DND-41 (cell line): ENCODE measurements at regions not wholly inside any gene's neighbourhood (a gene's known extent, or its start where the extent isn't known, plus 50 kb on each side); places are given as distances from the start of the nearest gene placed in this dataset.
"Not testable (repeated sequence)": the region's sequence is repeated elsewhere in the genome, so short reads cannot be mapped to it uniquely, and the experiment has no call there.

Source experiments
- ATAC-seq: fragments of 200-7000 bp; cut with Tn5 transposase; 3 replicates; pipeline ENCODE4 v1.9.1; 2021; ENCODE audit warnings: low read depth; ENCODE audit not compliant: insufficient read depth
- DNase-seq: peaks from one replicate; pipeline ENCODE4 v3.0.0-alpha.2; 2020
- H2AFZ ChIP-seq: 2 replicates; pipeline ENCODE4 v1.6.0; 2012; ENCODE audit warnings: low read depth, low read length
- H3K27ac ChIP-seq: 2 replicates; pipeline ENCODE4 v1.5.1; 2012; ENCODE audit warnings: low read length, inconsistent platforms
- H3K27me3 ChIP-seq: fragments of 200-600 bp; sonication (generic); 2 replicates; pipeline ENCODE4 v1.6.0; 2012; ENCODE audit warnings: low read length, mild to moderate bottlenecking, inconsistent platforms; ENCODE audit not compliant: insufficient read depth, poor library complexity
- H3K36me3 ChIP-seq: 2 replicates; pipeline ENCODE4 v1.5.1; 2012; ENCODE audit warnings: low read length, inconsistent platforms; ENCODE audit not compliant: insufficient read depth
- H3K4me1 ChIP-seq: 2 replicates; pipeline ENCODE4 v1.5.1; 2012; ENCODE audit warnings: mild to moderate bottlenecking, low read length; ENCODE audit not compliant: insufficient read depth
- H3K4me2 ChIP-seq: 2 replicates; pipeline ENCODE4 v1.6.0; 2012; ENCODE audit warnings: mild to moderate bottlenecking, moderate library complexity, low read length, inconsistent platforms; ENCODE audit not compliant: insufficient read depth
- H3K4me3 ChIP-seq, 2 experiments: fragments of 200-600 bp in 1 of 2; shearing (Covaris generic) in 1 of 2; 2 replicates each; pipeline ENCODE4 v1.5.1; 2012 to 2016; ENCODE audit warnings: inconsistent platforms in 2 of 2, low read length in 2 of 2, mild to moderate bottlenecking in 2 of 2, low read depth in 1 of 2, moderate library complexity in 1 of 2
- H3K79me2 ChIP-seq: 2 replicates; pipeline ENCODE4 v1.6.0; 2012; ENCODE audit warnings: low read length, inconsistent platforms; ENCODE audit not compliant: insufficient read depth
- H3K9ac ChIP-seq: 2 replicates; pipeline ENCODE4 v1.6.0; 2012; ENCODE audit warnings: low read depth, mild to moderate bottlenecking, inconsistent platforms, low read length, moderate library complexity
- H3K9me3 ChIP-seq: 2 replicates; pipeline ENCODE4 v1.5.1; 2012; ENCODE audit warnings: low read length, moderate library complexity, mild to moderate bottlenecking, inconsistent platforms; ENCODE audit not compliant: insufficient read depth, severe bottlenecking
- H4K20me1 ChIP-seq: 2 replicates; pipeline ENCODE4 v1.6.0; 2012; ENCODE audit warnings: low read length; ENCODE audit not compliant: insufficient read depth
- CTCF ChIP-seq: IDR thresholded peaks from 2 replicates; pipeline ENCODE4 v1.5.1; 2012; ENCODE audit warnings: borderline replicate concordance, low read length, moderate library complexity, mild to moderate bottlenecking; ENCODE audit not compliant: poor library complexity, severe bottlenecking; ENCODE audit errors: extremely low read depth
- EZH2 ChIP-seq: IDR thresholded peaks from 3 replicates; pipeline ENCODE4 v1.6.1; 2012; ENCODE audit warnings: borderline replicate concordance, low read depth, mild to moderate bottlenecking, moderate library complexity, low read length, inconsistent platforms; ENCODE audit not compliant: severe bottlenecking

DNA sequence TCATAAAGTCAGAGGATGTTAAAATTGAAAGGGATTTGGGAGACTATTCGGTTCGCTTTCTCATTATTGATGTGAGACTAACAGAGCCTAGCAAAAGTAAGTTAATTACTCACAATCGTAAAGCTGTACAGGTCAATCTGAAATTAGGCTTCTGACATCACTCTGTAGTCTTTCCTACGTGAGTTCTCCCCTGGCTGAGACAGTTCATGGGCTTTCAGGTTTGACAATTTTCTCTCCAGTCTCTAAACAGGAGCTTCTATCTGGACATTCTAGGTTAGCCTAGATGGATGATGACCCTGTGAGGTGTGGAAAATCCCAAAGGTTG, 77.5 kb upstream of the VKORC1L1 start:
- H3K36me3 ChIP-seq, ATAC-seq, H3K4me1 ChIP-seq, H2AFZ ChIP-seq, H3K4me2 ChIP-seq, H4K20me1 ChIP-seq, H3K27ac ChIP-seq, H3K9me3 ChIP-seq, H3K79me2 ChIP-seq, H3K4me3 ChIP-seq, DNase-seq, H3K27me3 ChIP-seq, H3K9ac ChIP-seq: not testable (repeated sequence)

DNA sequence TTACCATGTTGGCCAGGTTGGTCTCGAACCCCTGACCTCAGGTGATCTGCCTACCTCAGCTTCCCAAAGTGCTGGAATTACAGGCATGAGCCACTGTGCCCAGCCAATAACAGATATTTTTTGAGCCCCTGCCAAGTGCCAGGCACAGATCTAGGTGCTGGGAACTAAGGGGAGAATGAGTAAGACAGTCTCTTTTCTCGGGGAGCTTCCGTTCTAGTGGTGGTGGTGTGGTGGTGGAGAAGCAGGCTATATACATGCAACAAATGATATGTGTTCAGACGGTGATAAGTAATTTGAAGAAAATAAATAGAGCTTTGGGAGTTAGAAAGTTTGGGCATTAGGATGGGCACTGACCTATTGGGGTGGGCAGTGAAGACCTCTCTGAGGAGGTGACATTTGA, 76.7 kb upstream of the VKORC1L1 start:
- TF ChIP-seq EZH2 (no peak), CTCF (no peak)
- no peaks in the 10 kb centered on the region for H3K9me3 ChIP-seq
- H4K20me1 ChIP-seq: no peaks in the 10 kb centered on the region
- no peaks in the 10 kb centered on the region for H3K27me3 ChIP-seq
- ATAC-seq (no peak), DNase-seq (no peak)
- H3K4me1 ChIP-seq: no peaks in the 10 kb centered on the region
- H3K36me3 ChIP-seq: no peaks in the 10 kb centered on the region
- H3K9ac ChIP-seq: no peak overlapping the region
- no peak overlapping the region for H3K4me2 ChIP-seq
- no peaks in the 10 kb centered on the region for H3K79me2 ChIP-seq
- H3K4me3 ChIP-seq: no peak overlapping the region
- H2AFZ ChIP-seq: no peak overlapping the region
- H3K27ac ChIP-seq: no peak overlapping the region

DNA sequence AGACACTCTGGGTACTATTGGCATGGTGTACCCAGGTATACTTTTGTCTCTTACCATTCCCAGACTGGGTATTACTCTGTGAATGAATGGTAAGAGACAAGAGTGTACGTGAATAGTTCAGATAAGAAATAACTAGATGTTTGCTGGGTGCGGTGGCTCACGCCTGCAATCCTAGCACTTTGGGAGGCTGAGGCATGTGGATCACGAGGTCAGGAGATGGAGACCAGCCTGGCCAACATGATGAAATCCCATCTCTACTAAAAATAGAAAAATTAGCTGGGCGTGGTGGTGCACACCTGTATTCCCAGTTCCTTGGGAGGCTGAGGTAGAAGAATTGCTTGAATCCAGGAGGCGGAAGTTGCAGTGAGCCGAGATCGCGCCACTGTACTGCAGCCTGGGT, 75.8 kb upstream of the VKORC1L1 start:
- not testable (repeated sequence) for DNase-seq, H3K4me3 ChIP-seq, ATAC-seq, H3K4me2 ChIP-seq, H2AFZ ChIP-seq, H3K27ac ChIP-seq, H3K27me3 ChIP-seq, H3K9me3 ChIP-seq, H3K4me1 ChIP-seq, H4K20me1 ChIP-seq, H3K9ac ChIP-seq, H3K79me2 ChIP-seq, H3K36me3 ChIP-seq

GRCh38 chr7:65797566-65797965, 75.3 kb upstream of the VKORC1L1 start:
- not testable (repeated sequence) for H3K27me3 ChIP-seq, H3K79me2 ChIP-seq, ATAC-seq, H3K4me2 ChIP-seq, H2AFZ ChIP-seq, H3K36me3 ChIP-seq, H4K20me1 ChIP-seq, H3K9ac ChIP-seq, H3K9me3 ChIP-seq, DNase-seq, H3K4me3 ChIP-seq, H3K27ac ChIP-seq, H3K4me1 ChIP-seq

DNA sequence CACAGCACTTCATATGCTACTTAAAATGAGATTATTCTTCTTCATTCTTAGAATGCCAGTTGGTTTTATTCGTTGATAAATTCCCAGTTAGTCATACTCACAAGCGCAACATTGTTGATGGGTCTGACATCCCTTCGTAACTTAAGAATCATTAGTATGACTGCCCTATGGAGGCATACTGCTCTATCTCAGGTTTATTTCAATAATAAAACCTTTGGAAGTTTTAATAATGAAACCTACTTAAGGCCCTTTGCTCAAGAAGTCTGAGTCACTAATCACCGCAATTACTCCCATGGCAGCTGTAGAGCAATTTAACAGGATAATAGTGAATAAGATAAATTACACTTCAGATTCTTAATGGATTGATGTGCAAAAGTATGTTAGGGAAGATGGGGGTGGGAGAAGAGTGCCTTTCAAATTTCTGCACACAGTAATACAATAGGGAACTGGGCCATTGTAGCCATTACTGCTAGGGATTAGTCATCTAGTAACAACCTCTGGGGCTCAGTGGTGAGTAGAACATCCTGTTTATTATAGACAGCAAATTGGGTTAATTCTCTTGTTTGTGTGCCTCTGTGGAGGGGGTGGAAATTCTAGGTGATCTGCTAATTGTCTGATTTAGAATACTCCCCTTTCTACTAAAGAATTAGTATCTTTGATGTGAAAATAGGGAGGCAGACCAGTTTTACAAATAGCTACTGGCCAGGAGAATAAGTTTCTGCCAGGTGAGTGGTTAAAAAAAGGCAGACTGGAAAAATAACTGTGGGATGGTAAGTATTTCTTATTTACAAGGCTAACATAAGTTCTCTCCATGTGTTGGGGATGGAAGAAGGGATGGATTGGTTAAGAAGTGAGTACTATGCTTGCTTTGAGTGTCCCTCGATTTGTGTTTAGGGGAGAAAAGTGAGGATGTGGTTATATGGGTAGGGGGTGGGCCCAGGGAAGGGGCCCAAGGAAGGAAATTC, 74.5 kb upstream of the VKORC1L1 start:
- Histone ChIP-seq H3K4me2 (no peak overlapping the region), H3K4me1 (no peaks in the 10 kb centered on the region), H3K27me3 (no peaks in the 10 kb centered on the region), H3K9me3 (no peaks in the 10 kb centered on the region), H3K4me3 (no peak overlapping the region), H3K27ac (no peak overlapping the region), H3K79me2 (no peaks in the 10 kb centered on the region), H4K20me1 (no peaks in the 10 kb centered on the region), H2AFZ (no peak overlapping the region), H3K36me3 (no peaks in the 10 kb centered on the region), H3K9ac (no peak overlapping the region)
- no peak for DNase-seq
- TF ChIP-seq EZH2 (no peak), CTCF (no peak)
- ATAC-seq: no peak

GRCh38 chr7:65800191-65800590, 72.7 kb upstream of the VKORC1L1 start:
- ATAC-seq, H3K79me2 ChIP-seq, H3K27ac ChIP-seq: not testable (repeated sequence)

More at GRCh38 chr7:65800191-65800590, 72.7 kb upstream of the VKORC1L1 start:
- not testable (repeated sequence) for H3K9ac ChIP-seq, DNase-seq, H3K36me3 ChIP-seq, H3K4me3 ChIP-seq, H3K4me1 ChIP-seq, H4K20me1 ChIP-seq, H2AFZ ChIP-seq, H3K9me3 ChIP-seq, H3K27me3 ChIP-seq, H3K4me2 ChIP-seq
